ENCODE measurements at regions not wholly inside any gene's neighbourhood (a gene's known extent, or its start where the extent isn't known, plus 50 kb on each side); places are given as distances from the start of the nearest gene placed in this dataset.
"Not testable (repeated sequence)": the region's sequence is repeated elsewhere in the genome, so short reads cannot be mapped to it uniquely, and the experiment has no call there.

GRCh38 chr1:41977326-41977725 lies 58.6 kb upstream of the HIVEP3 start:
- 86 to 92% methylated on average over 4 of the region's 4 CpGs for WGBS, 2 donors
- intact Hi-C loops (cut with DNase I): no loop called here
- Histone ChIP-seq H3K9me3 (no peaks in the 10 kb centered on the region), H3K36me3 (no peaks in the 10 kb centered on the region), H3K4me3 (no peak overlapping the region), H3K27me3 (no peaks in the 10 kb centered on the region), H3K27ac (no peak overlapping the region), H3K4me1 (peaks cover 0 to 11% (median 4%) of the 10 kb centered on the region in 9 donors)
- ATAC-seq (no peak), DNase-seq (no peak)
- no peak for TF ChIP-seq CTCF (IDR thresholded peaks at IDR 0.05)

- H3K27me3 ChIP-seq: no peaks in the 10 kb centered on the region
- no peak for DNase-seq
- peaks cover 0 to 11% (median 4%) of the 10 kb centered on the region in 9 donors for H3K4me1 ChIP-seq
- intact Hi-C loops (cut with DNase I): no loop called here
- no peak for TF ChIP-seq CTCF (IDR thresholded peaks at IDR 0.05)
- WGBS, 2 donors: 96 to 97% methylated on average over 7 of the region's 7 CpGs
- H3K27ac ChIP-seq: no peak overlapping the region
- H3K4me3 ChIP-seq: no peak overlapping the region
- H3K36me3 ChIP-seq: no peaks in the 10 kb centered on the region
- ATAC-seq: no peak
- no peaks in the 10 kb centered on the region for H3K9me3 ChIP-seq
These were observed 57.9 kb upstream of the HIVEP3 start for GRCh38 chr1:41976671-41977070.

GRCh38 chr1:41975850-41976569 lies 57.3 kb upstream of the HIVEP3 start:
- intact Hi-C loops (cut with DNase I): no loop called here
- WGBS, 2 donors: 89 to 93% methylated on average over 12 of the region's 12 CpGs
- TF ChIP-seq CTCF (IDR thresholded peaks at IDR 0.05): no peak
- no peaks in the 10 kb centered on the region for H3K36me3 ChIP-seq
- H3K4me1 ChIP-seq: peaks cover 0 to 6% (median 4%) of the 10 kb centered on the region in 9 donors
- H3K27ac ChIP-seq: no peak overlapping the region
- no peak overlapping the region for H3K4me3 ChIP-seq
- no peak for ATAC-seq
- DNase-seq: no peak
- no peaks in the 10 kb centered on the region for H3K27me3 ChIP-seq
- no peaks in the 10 kb centered on the region for H3K9me3 ChIP-seq

- intact Hi-C loops (cut with DNase I): no loop called here
- ATAC-seq: no peak
These were observed 56.4 kb upstream of the HIVEP3 start for GRCh38 chr1:41975121-41975520.

GRCh38 chr1:41968557-41968956 lies 49.8 kb upstream of the HIVEP3 start:
- H3K27me3 ChIP-seq; intact Hi-C loops (cut with DNase I); DNase-seq; H3K4me3 ChIP-seq; ATAC-seq; H3K27ac ChIP-seq; H3K4me1 ChIP-seq; H3K36me3 ChIP-seq: not testable (repeated sequence)
- H3K9me3 ChIP-seq: peaks cover 0 to 44% (median 7%) of the 10 kb centered on the region in 11 donors

More at GRCh38 chr1:41975121-41975520, 56.4 kb upstream of the HIVEP3 start:
- Histone ChIP-seq H3K27me3 (no peaks in the 10 kb centered on the region), H3K4me1 (no peaks in the 10 kb centered on the region), H3K36me3 (no peaks in the 10 kb centered on the region), H3K4me3 (no peak overlapping the region), H3K27ac (no peak overlapping the region), H3K9me3 (peaks cover 0 to 2% (median 0%) of the 10 kb centered on the region in 11 donors)
- DNase-seq: no peak
- TF ChIP-seq CTCF (IDR thresholded peaks at IDR 0.05): no peak

Data from heart right ventricle (tissue), 16 donors.